Pons (tissue), 1 donor: ENCODE measurements at regions not wholly inside any gene's neighbourhood (a gene's known extent, or its start where the extent isn't known, plus 50 kb on each side); places are given as distances from the start of the nearest gene placed in this dataset.
"Not testable (repeated sequence)": the region's sequence is repeated elsewhere in the genome, so short reads cannot be mapped to it uniquely, and the experiment has no call there.

Experiments used
- DNase-seq: peaks from one replicate; pipeline ENCODE4 v3.0.0-alpha.2; 2016; ENCODE audit warnings: low spot score

GRCh38 chr2:59428940-59429339 lies 1124.5 kb downstream of the BCL11A start:
- DNase-seq: no peak

- DNase-seq: no peak
Measured at GRCh38 chr2:59427980-59428379, 1125.5 kb downstream of the BCL11A start.

GRCh38 chr2:59425247-59425646 lies 1128.2 kb downstream of the BCL11A start:
- no peak for DNase-seq

- no peak for DNase-seq
Measured at GRCh38 chr2:59413751-59414570, 1139.5 kb downstream of the BCL11A start.

- no peak for DNase-seq
Measured at GRCh38 chr2:59399126-59399525, 1154.3 kb downstream of the BCL11A start.

- no peak for DNase-seq
Measured at GRCh38 chr2:59398081-59398480, 1155.4 kb downstream of the BCL11A start.

GRCh38 chr2:59395119-59395518 lies 1154.0 kb upstream of the FANCL start:
- no peak for DNase-seq

GRCh38 chr2:59391896-59392295 lies 1150.8 kb upstream of the FANCL start:
- no peak for DNase-seq

- DNase-seq: no peak
Measured at GRCh38 chr2:59390581-59390980, 1149.5 kb upstream of the FANCL start.

GRCh38 chr2:59389240-59389639 lies 1148.1 kb upstream of the FANCL start:
- no peak for DNase-seq

GRCh38 chr2:59385971-59386370 lies 1144.8 kb upstream of the FANCL start:
- no peak for DNase-seq

- no peak for DNase-seq
Measured at GRCh38 chr2:59383473-59383872, 1142.3 kb upstream of the FANCL start.

- DNase-seq: no peak
Measured at GRCh38 chr2:59378127-59378526, 1137.0 kb upstream of the FANCL start.

- DNase-seq: no peak
Measured at GRCh38 chr2:59366288-59366687, 1125.2 kb upstream of the FANCL start.

- no peak for DNase-seq
Measured at GRCh38 chr2:59354498-59354897, 1113.4 kb upstream of the FANCL start.

GRCh38 chr2:59353306-59353921 lies 1112.3 kb upstream of the FANCL start:
- no peak for DNase-seq

GRCh38 chr2:59342166-59342565 lies 1101.0 kb upstream of the FANCL start:
- DNase-seq: no peak

GRCh38 chr2:59339837-59340207 lies 1098.7 kb upstream of the FANCL start:
- no peak for DNase-seq

GRCh38 chr2:59339121-59339836 lies 1098.2 kb upstream of the FANCL start:
- DNase-seq: no peak

- DNase-seq: no peak
Measured at GRCh38 chr2:59333007-59333406, 1091.9 kb upstream of the FANCL start.

- not testable (repeated sequence) for DNase-seq
Measured at GRCh38 chr2:59326581-59327365, 1085.6 kb upstream of the FANCL start.

GRCh38 chr2:59322870-59323269 lies 1081.7 kb upstream of the FANCL start:
- no peak for DNase-seq
